COR-L47 (cell line): ENCODE measurements at regions not wholly inside any gene's neighbourhood (a gene's known extent, or its start where the extent isn't known, plus 50 kb on each side); places are given as distances from the start of the nearest gene placed in this dataset.
"Not testable (repeated sequence)": the region's sequence is repeated elsewhere in the genome, so short reads cannot be mapped to it uniquely, and the experiment has no call there.

ENCODE experiments used
- DNase-seq: peaks from one replicate; lab custom pipeline; 2025; lab: John Stamatoyannopoulos, UW

DNA sequence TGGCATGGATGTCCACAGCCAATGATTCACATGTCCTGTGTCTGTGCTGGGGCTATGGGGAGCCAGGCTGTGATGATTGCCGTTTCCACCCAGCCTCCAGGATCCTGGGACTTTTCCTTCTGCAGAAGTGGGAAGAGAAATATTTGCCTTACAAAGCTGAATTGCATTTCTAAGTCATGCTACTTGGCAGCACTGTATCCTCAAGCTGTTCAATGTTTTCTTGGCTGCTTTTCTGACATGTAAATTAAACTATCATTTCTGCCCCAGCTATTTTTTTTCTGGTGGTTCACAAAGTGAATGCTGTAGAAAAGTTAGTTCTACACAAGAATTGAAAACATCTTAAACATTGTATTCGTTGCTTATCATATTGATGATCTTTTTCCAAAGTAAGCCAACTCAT, 51.9 kb upstream of the TCERG1L start:
- DNase-seq, result no peak

DNA sequence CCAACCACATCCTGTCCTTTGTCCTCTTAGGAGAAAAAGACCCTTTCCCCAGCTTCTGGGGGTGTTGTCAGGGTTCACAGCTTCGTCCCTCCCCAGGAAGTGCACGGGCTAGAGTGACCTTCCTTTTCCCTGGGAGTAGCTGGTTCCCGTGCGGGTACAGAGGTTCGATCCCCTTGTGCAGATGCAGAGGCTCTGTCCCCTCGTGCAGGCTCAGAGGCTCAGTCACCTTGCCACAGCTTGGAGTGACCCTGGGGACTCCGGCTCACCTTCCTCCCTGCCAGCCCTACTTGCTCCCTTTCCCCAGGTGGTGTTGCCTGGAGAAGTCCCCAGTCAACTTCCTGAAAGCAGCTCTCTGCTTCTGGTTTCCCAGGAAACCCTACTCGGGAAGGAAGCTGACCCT, 60.0 kb upstream of the TCERG1L start:
- no peak for DNase-seq

GRCh38 chr10:131381576-131381975, 70.1 kb upstream of the TCERG1L start:
- no peak for DNase-seq

GRCh38 chr10:131385161-131385872, 73.8 kb upstream of the TCERG1L start:
- DNase-seq, result not testable (repeated sequence)

GRCh38 chr10:131387018-131387529, 75.6 kb upstream of the TCERG1L start:
- DNase-seq, result no peak

GRCh38 chr10:131391936-131392335, 80.4 kb upstream of the TCERG1L start:
- no peak for DNase-seq

DNA sequence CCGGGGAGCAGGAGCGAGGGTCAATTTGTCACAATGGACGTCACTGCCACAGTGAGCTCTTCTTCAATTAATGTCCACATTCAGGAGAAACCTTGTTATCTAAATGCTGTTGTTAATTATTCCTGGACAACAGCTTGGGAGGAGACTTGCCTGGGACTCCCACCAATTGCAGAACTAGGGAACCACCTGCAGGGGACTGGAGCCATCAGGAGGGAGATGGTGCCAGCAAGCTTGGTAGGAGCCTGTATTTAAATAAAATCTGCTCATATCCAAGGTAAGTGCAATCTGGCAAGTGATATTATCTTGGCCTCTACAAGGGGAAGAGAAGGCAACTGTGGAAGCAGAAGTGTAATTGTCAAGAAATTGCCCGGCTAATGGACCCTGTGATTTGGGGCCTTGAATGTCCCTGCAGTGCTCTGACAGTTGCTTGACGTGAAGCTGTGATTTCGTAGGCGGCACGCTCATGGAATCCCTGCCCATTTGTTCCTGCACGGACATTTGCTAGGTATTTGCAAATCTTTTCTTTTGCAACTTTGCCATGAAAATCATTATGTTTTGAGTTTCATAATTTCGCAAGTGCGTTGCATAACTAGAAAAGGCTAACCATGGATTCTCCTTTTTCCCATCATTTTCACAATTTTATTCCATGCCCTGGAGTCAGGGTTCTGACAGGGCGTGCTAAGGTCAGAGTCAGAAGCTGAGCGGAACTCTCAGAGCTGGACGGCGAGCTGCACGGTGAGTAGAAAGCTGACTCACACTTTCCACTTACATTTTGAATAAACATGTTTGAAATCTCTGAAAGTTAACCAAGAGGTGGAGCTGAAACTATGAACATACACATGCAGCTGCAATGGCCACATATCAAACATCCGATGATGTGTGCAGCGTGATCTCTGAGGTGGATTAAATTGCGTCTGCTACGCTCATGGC, 84.9 kb upstream of the TCERG1L start:
- no peak for DNase-seq

DNA sequence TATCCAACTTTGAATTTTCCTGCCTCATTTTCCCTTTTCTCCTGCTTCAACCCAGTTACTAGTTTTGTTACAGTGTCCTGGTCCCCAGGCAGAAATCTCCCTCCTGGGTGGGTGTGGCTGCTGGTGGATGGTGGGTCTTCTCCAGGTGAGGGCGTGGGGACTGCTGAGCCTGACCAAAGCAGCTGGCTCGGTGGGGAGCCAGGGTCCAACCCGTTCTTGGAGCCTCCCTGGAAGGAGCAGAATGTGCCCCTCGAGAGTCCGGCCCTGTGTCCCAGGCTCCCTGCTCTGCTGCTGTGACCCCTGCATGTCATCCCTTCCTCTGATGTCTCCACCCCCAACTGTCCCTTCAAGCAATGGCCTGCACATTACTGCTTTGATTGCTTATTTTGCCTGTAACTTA, 86.6 kb upstream of the TCERG1L start:
- DNase-seq, result no peak

GRCh38 chr10:131399981-131400380, 88.5 kb upstream of the TCERG1L start:
- DNase-seq, result no peak

DNA sequence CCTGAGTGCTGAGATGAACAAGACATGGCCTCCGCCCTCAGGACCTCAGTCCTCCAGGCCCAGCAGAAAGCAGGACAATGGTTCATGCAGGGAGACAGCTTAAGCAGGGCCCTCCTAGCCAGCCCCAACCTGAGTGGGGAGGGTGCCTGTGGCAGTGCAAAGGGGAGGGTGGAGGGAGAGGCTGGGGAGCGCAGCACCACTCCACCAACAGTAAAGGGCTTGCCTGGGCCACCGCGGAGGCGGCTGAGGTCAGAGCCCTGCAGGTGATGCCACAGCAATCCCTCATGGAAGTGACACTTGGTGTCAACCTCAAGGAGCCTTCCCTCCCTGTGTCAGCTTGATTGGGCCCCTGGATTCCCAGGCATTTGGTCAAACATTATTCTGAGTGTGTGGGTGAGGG, 89.0 kb upstream of the TCERG1L start:
- DNase-seq, result no peak

DNA sequence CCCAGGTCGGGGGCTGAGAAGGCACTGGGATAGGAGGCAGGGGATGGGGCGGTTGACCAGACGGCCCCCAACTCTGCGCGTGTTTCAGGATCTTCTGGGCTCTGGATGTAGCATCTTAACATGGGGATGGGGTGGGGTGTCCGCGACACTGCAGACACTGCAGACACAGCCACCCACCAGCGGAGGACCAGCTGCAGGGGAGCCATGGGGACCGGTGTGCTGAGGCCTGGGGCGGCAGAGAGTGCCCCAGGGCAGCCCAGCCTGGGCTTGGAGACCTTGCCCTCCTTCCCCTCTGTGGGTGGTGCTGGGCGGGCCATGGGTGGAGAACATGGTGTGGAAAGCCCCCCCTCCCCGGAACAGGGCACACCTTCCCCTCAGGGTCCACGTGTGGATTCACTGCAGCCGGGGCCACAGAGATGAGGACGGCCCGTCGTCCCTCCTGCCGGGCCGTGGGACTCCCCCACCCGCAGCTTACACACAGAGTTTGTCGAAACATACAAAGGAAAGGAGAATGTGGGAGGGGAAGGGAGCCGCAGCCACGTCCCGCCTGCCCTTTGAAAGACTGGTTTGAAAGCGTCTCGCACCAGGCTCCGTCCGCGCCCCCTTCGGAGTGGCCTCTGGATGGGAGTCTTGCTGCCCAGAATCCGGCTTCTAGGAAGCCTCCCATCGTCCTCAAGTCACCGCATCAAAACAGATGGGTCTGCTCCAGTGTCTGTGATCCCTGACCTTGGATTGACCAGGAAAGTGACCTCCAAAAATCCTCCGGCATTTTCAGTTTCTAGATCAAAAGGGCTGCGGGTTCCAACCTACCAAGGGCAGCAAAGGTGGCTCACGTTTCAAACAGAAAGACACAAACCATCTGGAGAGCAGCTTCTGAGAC, 91.5 kb upstream of the TCERG1L start:
- DNase-seq, result no peak

GRCh38 chr10:131403936-131404335, 92.4 kb upstream of the TCERG1L start:
- no peak for DNase-seq

DNA sequence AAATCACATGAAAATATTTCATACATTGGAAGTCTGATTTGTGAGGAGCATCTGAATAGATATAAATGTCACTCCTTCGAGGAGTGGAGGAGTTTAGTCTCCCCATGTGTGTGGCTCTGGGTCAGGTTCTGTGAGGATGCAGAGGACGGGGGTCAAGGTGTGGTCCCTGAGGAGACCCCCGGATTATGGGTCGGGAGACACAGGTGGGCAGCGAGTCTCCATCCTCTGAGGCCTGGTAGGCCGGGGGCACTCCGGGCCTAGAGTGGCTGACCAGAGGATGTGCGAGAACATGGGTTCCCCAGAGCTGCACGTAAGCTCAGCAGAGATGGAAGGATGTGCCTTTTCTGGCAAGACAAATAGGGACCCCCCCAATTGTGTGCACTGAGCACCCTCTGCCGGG, 93.4 kb upstream of the TCERG1L start:
- DNase-seq, result no peak

DNA sequence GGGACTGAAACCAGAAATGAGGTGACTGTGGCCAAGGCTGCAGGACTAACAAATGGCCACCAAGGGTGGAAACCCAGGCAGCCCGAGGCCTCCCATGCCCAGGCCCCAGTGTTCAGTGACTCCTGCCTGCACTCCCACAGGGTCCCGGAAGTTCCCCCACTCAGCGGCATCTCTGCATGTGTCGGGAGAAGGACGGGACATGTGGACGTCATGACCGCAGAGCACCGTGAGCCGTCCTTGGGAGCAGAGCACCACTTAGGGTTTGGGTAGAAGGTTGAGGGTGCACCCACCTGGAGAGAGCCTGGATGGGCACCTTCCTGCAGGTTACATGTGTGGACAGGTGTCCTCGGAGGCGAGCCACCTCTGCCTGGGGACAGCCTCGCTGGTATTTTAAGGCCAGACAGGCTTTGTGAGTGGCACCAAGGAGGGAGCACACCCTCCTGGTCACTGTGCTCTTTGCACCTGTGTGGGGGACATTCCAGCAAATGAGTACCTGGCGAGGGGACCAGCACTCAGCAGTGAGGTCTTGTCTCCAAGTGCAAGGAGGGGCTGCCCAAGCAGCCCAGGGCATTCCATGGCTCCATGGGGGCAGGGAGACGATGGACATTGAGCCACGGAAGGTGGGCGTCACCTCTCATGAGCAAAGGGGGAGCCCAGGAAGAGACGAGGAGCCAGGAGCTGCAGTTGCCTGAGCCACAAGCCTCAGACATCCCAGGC, 95.3 kb upstream of the TCERG1L start:
- DNase-seq, result no peak

GRCh38 chr10:131418681-131419080, 107.2 kb upstream of the TCERG1L start:
- DNase-seq, result no peak

DNA sequence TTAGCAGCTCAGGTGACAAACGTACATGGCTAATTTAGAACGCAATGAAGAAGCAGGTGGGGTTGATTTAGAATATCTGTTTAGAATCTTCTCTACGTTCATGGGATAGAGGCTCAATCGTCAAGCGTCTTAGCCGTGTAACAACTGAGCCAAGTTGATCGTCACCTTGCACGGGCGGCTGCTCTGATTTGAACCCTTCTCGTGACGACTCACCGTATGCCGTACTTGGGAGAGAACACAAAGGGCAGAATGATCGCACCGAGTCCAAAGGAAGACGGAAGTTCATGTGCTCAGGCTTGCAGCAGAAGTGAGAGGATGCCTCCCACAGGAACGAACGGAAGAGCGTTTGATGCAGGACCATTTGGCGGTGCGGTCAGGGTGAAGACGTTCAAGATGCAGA, 108.3 kb upstream of the TCERG1L start:
- no peak for DNase-seq

DNA sequence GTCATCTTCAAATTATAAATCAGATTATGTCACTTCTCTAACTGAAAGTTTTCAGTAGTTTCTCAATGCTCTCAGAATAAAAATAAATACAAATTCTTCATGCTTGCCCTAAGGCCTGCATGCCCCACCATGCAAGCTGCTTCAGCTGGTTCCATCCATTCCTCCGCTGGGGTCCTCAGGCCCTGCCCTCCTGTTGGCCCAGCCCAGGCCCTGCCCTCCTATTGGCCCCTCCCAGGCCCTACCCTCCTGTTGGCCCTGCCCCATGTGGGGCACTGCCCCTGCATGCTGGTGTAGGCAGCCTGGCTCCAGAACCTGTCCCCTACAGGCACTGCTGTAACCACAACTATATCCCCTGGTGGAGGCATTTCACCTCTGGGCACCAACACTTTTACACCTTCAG, 109.3 kb upstream of the TCERG1L start:
- DNase-seq, result no peak

- DNase-seq, result no peak
Observed at GRCh38 chr10:131421381-131421780, 109.9 kb upstream of the TCERG1L start.

DNA sequence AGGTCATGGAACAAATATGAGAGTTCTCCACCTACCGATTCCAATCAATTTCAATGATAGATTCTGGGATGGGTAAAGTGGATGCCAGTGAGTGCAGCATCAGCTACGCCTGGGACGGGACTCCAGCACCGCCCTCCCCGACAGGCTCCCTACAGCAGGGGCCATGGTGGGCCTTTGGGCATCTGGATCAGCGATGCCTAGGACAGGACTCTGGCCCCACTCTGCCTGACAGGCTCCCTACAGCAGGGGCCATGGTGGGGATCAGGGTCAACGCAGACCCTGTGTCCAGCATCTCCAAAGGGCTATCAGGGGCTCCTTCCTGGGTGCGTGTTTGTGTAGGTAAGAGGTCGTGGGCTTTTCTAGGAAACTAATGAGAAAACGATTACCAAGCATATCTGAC, 111.2 kb upstream of the TCERG1L start:
- no peak for DNase-seq

DNA sequence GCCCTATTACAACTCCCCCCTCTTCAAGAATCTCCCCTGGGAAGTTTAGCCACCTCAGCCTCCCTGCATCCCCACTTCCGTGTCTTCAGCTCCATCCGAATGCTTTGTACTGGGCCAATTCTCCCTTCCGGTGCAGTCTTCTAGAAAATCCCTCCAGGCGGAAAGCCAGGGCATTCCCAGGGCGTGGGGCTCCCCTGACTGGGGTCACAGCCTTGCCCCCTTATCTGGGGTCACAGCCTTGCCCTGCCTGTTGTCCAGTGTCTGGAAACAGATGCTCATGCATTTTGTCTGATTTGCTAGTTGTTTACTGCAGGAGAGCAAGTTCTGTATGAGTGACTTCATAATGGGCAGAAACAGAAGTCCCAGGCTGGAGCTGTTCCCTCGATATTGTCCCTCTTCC, 112.5 kb upstream of the TCERG1L start:
- no peak for DNase-seq

GRCh38 chr10:131424836-131425491, 113.4 kb upstream of the TCERG1L start:
- no peak for DNase-seq
